GM13976 (cell line): ENCODE measurements at regions not wholly inside any gene's neighbourhood (a gene's known extent, or its start where the extent isn't known, plus 50 kb on each side); places are given as distances from the start of the nearest gene placed in this dataset.

Source experiments
- DNase-seq: peaks from one replicate; pipeline ENCODE4 v3.0.0; 2012; ENCODE audit warnings: low spot score
- in situ Hi-C: fragments of 300-500 bp; cut with MboI; formaldehyde crosslinking; loops from one replicate; pipeline ENCODE4 v1.12.0; 2022; ENCODE audit warnings: low sequenced_read_pairs, mixed read lengths, inconsistent platforms; ENCODE audit not compliant: unreplicated experiment
- TF ChIP-seq, protein P1 (sequence below): IDR thresholded peaks from 2 replicates; pipeline ENCODE4 v1.5.1; 2012; ENCODE audit warnings: borderline replicate concordance, mild to moderate bottlenecking; ENCODE audit not compliant: insufficient read depth; ENCODE audit errors: extremely low read depth, missing control alignments, control extremely low read depth

DNA sequence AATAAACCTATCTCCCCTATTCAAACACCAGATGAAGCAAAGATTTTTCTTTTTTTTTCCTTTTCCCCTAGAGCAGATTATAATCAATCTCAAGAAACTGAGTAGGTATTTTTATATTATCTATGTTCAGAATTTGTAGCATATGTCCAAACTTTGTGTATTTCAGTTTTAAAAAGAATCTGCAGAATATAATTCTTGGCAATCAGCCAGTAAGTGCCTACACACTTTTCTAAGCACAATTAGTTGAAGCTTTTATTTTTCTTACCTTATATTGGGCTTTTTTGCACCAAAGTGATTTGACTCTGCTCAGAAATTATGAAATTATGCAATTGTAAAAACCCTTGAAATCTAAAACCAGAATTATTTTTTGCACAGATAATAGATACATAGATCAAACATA lies 315.8 kb upstream of the PHF14 start:
- TF ChIP-seq, protein P1, sequence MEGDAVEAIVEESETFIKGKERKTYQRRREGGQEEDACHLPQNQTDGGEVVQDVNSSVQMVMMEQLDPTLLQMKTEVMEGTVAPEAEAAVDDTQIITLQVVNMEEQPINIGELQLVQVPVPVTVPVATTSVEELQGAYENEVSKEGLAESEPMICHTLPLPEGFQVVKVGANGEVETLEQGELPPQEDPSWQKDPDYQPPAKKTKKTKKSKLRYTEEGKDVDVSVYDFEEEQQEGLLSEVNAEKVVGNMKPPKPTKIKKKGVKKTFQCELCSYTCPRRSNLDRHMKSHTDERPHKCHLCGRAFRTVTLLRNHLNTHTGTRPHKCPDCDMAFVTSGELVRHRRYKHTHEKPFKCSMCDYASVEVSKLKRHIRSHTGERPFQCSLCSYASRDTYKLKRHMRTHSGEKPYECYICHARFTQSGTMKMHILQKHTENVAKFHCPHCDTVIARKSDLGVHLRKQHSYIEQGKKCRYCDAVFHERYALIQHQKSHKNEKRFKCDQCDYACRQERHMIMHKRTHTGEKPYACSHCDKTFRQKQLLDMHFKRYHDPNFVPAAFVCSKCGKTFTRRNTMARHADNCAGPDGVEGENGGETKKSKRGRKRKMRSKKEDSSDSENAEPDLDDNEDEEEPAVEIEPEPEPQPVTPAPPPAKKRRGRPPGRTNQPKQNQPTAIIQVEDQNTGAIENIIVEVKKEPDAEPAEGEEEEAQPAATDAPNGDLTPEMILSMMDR: no peak
- in situ Hi-C loops: no loop called here
- DNase-seq: no peak

DNA sequence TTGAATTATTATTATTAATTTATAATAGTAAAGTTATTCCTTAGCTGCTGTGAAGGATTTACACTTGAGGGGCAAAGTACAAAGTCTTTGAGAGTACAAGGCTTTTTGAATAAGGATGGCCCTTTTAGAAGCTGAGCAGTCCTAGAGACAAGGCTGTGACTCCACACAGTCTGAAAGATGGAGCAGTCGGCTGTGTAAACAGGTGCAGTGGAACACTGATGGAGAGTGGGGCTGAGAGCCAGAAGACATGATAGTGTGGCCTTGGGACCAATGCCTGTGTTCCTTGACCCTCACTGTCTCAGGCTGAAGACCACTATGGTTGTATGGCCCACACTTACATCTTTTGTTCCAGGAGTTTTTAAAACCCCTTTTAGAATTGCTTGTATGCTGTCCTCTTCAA lies 311.2 kb upstream of the PHF14 start:
- TF ChIP-seq, protein P1: no peak
- in situ Hi-C loops: no loop called here
- no peak for DNase-seq

DNA sequence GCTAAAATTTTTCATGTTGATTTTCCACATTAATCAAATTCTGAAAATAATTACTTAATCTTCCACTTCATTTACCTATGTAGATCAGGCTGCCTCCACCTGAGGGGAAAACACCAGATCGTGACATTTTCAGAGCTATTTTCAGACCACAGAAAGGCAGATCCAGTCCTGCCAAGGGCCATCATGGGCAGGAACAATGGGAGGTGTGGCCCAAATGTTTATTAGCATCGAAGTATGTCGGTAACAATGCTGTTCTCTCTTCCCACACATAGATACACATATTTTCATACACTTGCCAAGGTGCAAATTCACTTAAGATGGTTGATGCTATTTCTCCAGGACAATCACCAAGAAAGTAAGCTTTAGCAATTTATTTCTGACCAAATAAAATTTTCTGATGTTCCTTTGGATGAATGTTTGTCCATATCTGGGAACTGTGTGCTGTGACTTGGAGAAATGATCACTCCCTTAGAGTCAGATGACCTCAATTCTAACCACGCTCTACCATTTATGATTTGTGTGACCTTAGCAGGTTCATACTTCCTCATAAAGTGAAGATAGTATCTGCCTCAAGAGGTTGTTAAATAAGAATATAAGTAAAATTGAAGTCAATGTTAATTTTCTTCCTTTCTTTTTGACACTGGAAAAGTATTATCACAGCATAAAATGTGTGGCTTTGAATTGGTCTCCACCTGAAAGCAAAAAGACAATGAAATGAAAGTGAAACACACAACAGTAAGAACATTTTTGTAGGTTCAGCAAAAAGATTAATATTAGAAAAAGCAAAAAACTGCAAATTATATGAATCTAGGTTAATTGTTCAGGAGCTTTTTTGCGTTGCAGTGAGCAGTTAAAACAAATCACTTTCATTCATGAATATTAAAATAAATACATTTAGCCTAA lies 310.4 kb upstream of the PHF14 start:
- TF ChIP-seq, protein P1: no peak
- DNase-seq: no peak
- in situ Hi-C loops: no loop called here

DNA sequence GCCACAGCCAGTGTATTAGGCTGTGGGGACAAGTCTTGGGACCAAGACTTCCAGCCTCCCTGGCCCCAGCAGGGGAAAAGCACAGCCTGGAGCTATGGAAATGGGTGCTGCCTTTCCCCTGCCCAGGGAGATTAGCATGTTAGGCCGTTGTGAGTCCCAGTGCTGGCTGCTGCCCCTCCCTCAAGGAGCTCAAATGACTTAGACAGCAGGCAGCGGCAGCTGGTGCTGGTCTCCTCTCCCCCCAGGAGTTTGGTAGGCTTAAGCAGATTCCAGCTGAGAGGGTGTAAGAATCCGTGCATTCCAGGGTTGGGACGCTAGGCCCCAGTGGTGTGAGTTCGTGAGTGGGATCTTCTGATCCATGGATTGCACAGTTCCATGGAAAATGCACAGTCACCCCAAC lies 301.5 kb upstream of the PHF14 start:
- in situ Hi-C loops: no loop called here
- DNase-seq: no peak
- TF ChIP-seq, protein P1: no peak

DNA sequence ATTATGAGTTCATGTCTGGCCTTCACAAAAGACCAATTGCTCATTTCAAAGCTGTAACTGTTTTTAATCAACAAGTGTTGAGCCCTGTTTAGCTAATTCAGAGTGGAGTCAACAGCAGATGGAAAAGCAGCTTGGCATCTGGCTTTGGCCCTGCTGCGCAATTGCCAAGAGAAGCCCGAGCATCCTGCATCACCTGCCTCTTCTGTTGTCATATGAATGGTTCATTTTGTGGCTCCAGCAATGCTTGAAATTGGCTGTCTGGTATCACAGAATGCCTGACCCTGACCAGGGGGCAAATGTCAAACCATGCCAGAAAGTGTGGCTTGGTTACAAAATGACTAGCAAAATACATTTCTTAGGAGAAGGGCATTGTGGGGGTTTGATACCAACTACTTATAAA lies 296.5 kb upstream of the PHF14 start:
- in situ Hi-C loops: no loop called here
- TF ChIP-seq, protein P1: no peak
- DNase-seq: no peak

DNA sequence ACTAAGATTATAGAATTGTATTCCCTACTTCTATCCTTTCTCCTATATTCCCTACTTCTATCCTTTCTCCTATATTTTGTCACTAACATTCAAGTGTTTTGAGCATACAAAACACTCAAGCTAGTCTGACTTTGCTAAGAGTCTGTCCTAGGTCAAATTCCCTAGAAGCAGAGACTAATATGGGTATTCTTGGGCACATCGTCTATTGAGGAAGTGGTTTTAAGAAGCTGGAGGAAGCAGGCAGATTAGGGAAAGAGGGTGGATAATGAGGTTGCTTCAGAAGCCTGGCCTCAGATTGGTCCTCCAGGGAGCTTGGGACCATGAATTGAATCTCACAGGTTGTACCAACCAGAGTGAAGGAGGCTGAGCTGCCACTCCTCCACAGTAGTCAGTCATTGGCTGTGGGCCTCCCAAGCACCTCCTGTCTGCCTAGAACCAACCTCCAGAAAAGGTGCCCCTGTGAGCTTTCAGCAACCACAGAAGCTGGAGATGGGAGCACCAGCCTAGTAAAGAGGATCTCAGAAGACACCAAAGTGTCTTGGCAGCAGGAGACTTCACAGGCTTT lies 295.9 kb upstream of the PHF14 start:
- in situ Hi-C loops: no loop called here
- DNase-seq: no peak
- TF ChIP-seq, protein P1: no peak
